ENCODE measurements at regions not wholly inside any gene's neighbourhood (a gene's known extent, or its start where the extent isn't known, plus 50 kb on each side); places are given as distances from the start of the nearest gene placed in this dataset.
"Not testable (repeated sequence)": the region's sequence is repeated elsewhere in the genome, so short reads cannot be mapped to it uniquely, and the experiment has no call there.

DNA sequence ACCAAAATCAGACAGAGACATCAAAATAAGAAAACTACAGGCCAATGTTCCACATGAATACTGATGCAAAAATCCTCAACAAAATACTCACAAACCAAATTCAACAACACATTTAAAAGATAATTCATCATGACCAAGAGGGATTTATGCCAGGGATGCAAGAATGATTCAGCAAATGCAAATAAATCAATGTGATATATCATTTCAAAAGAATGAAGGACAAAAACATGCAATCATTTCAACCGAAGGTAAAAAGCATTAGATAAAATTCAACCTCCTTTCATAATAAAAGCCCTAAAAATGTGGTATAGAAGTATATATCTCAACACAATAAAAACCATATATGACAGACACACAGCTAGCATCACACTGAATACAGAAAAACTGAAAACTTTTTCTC, 81.5 kb upstream of the LYPLAL1 start:
- DNase-seq (ENCODE audit: low spot score), result no peak

DNA sequence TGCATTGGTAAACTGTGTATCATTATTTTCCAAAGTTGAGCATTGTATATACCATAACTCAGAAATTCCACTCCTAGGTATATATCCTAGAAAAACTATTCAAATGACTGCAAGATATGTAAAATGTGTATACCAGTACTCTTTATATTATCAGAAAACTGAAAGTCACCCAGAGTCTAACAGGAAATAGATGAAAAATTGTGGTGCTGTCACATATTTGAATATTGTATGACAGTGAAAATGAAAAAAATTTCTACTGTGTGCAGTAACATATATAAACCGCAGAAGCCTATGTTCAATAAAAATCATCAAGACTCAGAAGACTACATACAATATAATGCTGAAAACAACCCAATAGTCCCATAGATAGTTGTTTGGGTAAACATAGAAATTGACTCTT, 74.4 kb upstream of the LYPLAL1 start:
- no peak for DNase-seq (ENCODE audit: low spot score)

DNA sequence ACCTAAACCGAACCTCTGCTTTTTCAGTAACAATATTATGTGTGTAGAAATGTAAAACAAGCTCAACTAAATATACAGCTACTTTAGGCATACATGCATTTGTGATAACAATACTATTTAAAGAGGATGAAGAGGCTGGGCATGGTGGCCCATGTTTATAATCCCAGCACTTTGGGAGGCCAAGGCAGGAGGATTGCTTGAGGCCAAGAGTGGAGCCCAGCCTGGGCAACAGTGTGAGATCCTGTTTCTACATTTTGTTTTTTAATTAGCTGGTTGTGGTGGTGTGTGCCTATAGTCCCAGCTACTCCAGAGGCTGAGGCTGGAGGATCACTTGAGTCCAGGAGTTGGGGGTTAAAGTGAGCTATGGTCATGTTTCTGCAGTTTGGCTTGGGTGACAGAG, 73.6 kb upstream of the LYPLAL1 start:
- DNase-seq (ENCODE audit: low spot score), result no peak

DNA sequence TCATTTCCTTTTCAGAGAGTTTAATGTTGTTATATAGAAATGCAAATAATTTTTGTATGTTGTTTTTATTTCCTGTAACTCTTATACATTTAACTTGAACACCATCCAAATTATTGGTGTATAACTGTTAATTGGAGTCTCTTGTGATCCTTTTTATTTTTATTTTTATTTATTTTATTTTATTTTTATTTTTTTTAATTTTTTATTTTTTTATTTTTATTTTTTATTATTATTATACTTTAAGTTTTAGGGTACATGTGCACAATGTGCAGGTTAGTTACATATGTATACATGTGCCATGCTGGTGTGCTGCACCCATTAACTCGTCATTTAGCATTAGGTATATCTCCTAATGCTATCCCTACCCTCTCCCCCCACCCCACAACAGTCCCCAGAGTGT, 71.2 kb upstream of the LYPLAL1 start:
- DNase-seq (ENCODE audit: low spot score), result not testable (repeated sequence)

GRCh38 chr1:219105893-219106292, 67.8 kb upstream of the LYPLAL1 start:
- DNase-seq (ENCODE audit: low spot score), result no peak

GRCh38 chr1:219109424-219110018, 64.2 kb upstream of the LYPLAL1 start:
- DNase-seq (ENCODE audit: low spot score), result no peak

- DNase-seq (ENCODE audit: low spot score), result no peak
Measured at GRCh38 chr1:219113261-219113660, 60.4 kb upstream of the LYPLAL1 start.

- DNase-seq (ENCODE audit: low spot score), result no peak
Measured at GRCh38 chr1:219114014-219114413, 59.7 kb upstream of the LYPLAL1 start.

GRCh38 chr1:219119839-219120238, 53.8 kb upstream of the LYPLAL1 start:
- no peak for DNase-seq (ENCODE audit: low spot score)

DNA sequence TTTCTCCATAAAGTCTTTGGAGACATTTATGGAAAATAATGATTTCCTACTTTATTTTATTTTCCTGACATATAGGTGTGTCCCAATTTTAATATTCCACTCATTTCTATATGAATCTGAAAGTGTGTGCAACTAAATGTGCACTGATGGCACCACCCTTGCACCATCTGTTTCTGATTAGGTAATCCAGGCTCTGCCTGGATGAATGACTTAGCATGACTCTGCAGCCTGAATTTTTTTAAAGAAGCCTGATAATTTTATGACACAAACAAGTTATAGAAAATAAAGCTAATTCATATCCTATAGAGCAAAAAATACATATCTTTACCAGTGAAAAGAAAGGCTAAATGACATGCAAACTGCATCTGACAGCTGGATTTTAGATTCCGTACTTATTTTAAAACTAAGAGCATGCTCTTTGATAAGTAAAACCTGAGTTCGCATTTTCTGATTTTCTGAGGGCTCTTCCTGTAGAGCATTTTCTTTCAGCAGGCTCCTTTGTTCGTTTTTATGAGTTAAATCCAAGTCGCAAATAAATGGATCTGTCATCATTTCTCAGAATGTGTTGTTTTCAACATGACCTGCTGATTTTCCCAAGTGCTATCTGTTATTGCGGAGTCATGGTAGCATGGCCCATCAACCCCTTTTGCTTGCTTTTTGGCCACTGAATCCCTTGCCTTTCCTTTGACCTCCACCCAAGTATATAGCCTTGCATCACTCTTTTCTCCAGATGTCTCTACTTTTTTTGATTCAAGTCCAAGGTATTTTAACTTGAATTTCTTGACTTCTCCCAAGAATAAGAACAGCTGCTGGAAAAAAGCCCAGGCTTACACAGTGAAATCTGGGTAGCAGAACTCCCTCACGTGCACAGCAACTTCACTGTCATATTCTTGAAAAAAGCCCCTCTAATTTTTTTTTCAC, 52.8 kb upstream of the LYPLAL1 start:
- no peak for DNase-seq (ENCODE audit: low spot score)

DNA sequence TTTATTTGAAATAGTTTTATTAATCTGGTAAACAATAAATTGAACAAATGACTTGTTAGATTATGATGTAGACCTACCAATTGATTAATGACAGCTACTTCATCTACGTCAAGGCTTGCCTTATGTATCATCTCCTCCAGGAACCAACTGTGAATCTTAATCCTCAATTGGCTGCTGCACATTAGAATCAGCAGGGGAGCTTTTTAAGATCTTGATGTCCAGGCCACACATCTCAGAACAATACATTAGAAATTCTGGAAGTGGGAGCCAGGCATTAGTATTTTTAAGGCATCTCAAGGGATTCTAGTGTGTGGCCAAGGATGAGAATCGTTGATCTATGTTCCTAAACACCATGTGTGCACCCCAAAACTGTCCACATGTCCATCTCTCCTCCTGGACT, 52.0 kb upstream of the LYPLAL1 start:
- DNase-seq (ENCODE audit: low spot score), result no peak

GRCh38 chr1:219123036-219123435, 50.6 kb upstream of the LYPLAL1 start:
- no peak for DNase-seq (ENCODE audit: low spot score)

All from Ammon's horn (tissue), 1 donor.